Activated CD4-positive, CD25-positive, alpha-beta regulatory T cell treated with anti-CD3 and anti-CD28 coated beads, Interleukin-2, amount 50 U/mL, for 72 hours (primary cell): ENCODE measurements at regions not wholly inside any gene's neighbourhood (a gene's known extent, or its start where the extent isn't known, plus 50 kb on each side); places are given as distances from the start of the nearest gene placed in this dataset.
"Not testable (repeated sequence)": the region's sequence is repeated elsewhere in the genome, so short reads cannot be mapped to it uniquely, and the experiment has no call there.

ENCODE experiments used
- DNase-seq: peaks from one replicate; pipeline ENCODE4 v3.0.0; 2021

GRCh38 chr5:72760259-72760658, 56.2 kb upstream of the TNPO1 start:
- no peak for DNase-seq

- no peak for DNase-seq
Observed at GRCh38 chr5:72752909-72753308, 63.6 kb upstream of the TNPO1 start.

GRCh38 chr5:72749362-72749997, 67.0 kb upstream of the TNPO1 start:
- DNase-seq: no peak

- no peak for DNase-seq
Observed at GRCh38 chr5:72747826-72748225, 68.6 kb upstream of the TNPO1 start.

- DNase-seq: no peak
Observed at GRCh38 chr5:72746736-72747135, 69.7 kb upstream of the TNPO1 start.

- DNase-seq: no peak
Observed at GRCh38 chr5:72744136-72744535, 72.3 kb upstream of the TNPO1 start.

GRCh38 chr5:72741805-72742204, 74.7 kb upstream of the TNPO1 start:
- no peak for DNase-seq

- DNase-seq: no peak
Observed at GRCh38 chr5:72733810-72734209, 82.7 kb upstream of the TNPO1 start.

- no peak for DNase-seq
Observed at GRCh38 chr5:72723581-72723980, 92.9 kb upstream of the TNPO1 start.

- no peak for DNase-seq
Observed at GRCh38 chr5:72722792-72723452, 93.5 kb upstream of the TNPO1 start.

- no peak for DNase-seq
Observed at GRCh38 chr5:72721844-72722243, 94.6 kb upstream of the TNPO1 start.

GRCh38 chr5:72720205-72720604, 96.3 kb upstream of the TNPO1 start:
- no peak for DNase-seq

- DNase-seq: no peak
Observed at GRCh38 chr5:72711351-72711750, 105.1 kb upstream of the TNPO1 start.

- no peak for DNase-seq
Observed at GRCh38 chr5:72709341-72709740, 107.1 kb upstream of the TNPO1 start.

GRCh38 chr5:72705178-72705577, 111.3 kb upstream of the TNPO1 start:
- DNase-seq: no peak

GRCh38 chr5:72703876-72704275, 112.6 kb upstream of the TNPO1 start:
- no peak for DNase-seq

- DNase-seq: no peak
Observed at GRCh38 chr5:72702881-72703434, 113.5 kb upstream of the TNPO1 start.

GRCh38 chr5:72702105-72702504, 114.4 kb upstream of the TNPO1 start:
- not testable (repeated sequence) for DNase-seq

GRCh38 chr5:72698481-72698880, 118.0 kb upstream of the TNPO1 start:
- no peak for DNase-seq

GRCh38 chr5:72697622-72698021, 118.8 kb upstream of the TNPO1 start:
- DNase-seq: no peak

GRCh38 chr5:72695659-72696058, 120.8 kb upstream of the TNPO1 start:
- DNase-seq: no peak

GRCh38 chr5:72694856-72695255, 121.6 kb upstream of the TNPO1 start:
- no peak for DNase-seq

- DNase-seq: no peak
Observed at GRCh38 chr5:72693546-72694205, 122.8 kb upstream of the TNPO1 start.
